ENCODE measurements at regions not wholly inside any gene's neighbourhood (a gene's known extent, or its start where the extent isn't known, plus 50 kb on each side); places are given as distances from the start of the nearest gene placed in this dataset.

DNA sequence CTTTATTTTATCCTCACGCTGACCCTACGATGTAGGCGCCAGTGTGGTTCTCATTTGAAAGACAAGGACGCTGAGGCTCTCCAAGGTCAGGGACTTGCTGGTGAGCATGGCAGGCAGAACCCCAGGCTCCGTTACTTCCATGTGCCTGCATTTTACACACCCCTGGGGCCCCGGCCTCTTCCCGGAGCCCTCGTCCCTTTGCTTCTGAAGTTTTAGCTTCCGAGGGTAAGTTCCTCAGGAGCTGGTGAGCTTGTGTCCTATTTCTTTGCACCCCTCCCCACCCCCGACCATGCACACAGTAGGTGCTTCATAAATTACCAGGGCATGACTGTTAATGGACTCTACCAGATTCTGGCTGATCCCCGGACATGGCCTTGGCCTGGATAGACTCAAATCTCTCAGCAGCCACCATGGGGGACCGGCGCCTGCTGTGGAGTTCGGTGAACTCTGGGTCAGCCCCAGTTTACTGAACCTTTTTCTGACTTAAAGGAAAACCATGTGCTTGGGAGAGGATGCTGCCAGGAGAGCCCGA lies 59.3 kb upstream of the RNU6ATAC start (continued):
- no peak for TF ChIP-seq CEBPB (IDR thresholded peaks at IDR 0.05; ENCODE audit: low read depth, low read length)
- no peak for TF ChIP-seq BACH1 (IDR thresholded peaks at IDR 0.05; ENCODE audit: low read length)
- TF ChIP-seq YY1 (IDR thresholded peaks at IDR 0.05; ENCODE audit: low read depth, low read length) = no peak
- TF ChIP-seq SP2 (IDR thresholded peaks at IDR 0.05; ENCODE audit: low read length) = no peak
